AG04449 (cell line): ENCODE measurements at regions not wholly inside any gene's neighbourhood (a gene's known extent, or its start where the extent isn't known, plus 50 kb on each side); places are given as distances from the start of the nearest gene placed in this dataset.

Experiments used
- CTCF ChIA-PET: fragments of 350-600 bp; formaldehyde crosslinking; extraction: SDS; loops from one replicate; lab custom pipeline; 2021; ENCODE audit warnings: antibody characterized with exemption; lab: Yijun Ruan, JAX
- POLR2A ChIA-PET: fragments of 400-600, 350-600 bp; formaldehyde crosslinking; extraction: SDS; loops from one replicate; lab custom pipeline; 2020; ENCODE audit warnings: antibody characterized with exemption, inconsistent platforms; lab: Yijun Ruan, JAX
- DNase-seq: peaks from one replicate; pipeline ENCODE4 v3.0.0-alpha.2; 2010; ENCODE audit warnings: low read depth, low spot score
- H3K4me3 ChIP-seq: 2 replicates; pipeline ENCODE4 v1.5.1; 2011; ENCODE audit warnings: low read depth, mild to moderate bottlenecking, control low read depth, low read length
- TF ChIP-seq, protein P1 (sequence below): IDR thresholded peaks from one replicate; pipeline ENCODE4 v1.5.1; 2011; ENCODE audit warnings: mild to moderate bottlenecking, moderate library complexity, low read length, control low read depth, inconsistent platforms; ENCODE audit not compliant: insufficient read depth; ENCODE audit errors: missing control alignments

GRCh38 chrX:36683507-36683906 is 324.7 kb upstream of the FAM47C start:
- DNase-seq: no peak
- CTCF ChIA-PET: no interaction called here
- TF ChIP-seq, protein P1, sequence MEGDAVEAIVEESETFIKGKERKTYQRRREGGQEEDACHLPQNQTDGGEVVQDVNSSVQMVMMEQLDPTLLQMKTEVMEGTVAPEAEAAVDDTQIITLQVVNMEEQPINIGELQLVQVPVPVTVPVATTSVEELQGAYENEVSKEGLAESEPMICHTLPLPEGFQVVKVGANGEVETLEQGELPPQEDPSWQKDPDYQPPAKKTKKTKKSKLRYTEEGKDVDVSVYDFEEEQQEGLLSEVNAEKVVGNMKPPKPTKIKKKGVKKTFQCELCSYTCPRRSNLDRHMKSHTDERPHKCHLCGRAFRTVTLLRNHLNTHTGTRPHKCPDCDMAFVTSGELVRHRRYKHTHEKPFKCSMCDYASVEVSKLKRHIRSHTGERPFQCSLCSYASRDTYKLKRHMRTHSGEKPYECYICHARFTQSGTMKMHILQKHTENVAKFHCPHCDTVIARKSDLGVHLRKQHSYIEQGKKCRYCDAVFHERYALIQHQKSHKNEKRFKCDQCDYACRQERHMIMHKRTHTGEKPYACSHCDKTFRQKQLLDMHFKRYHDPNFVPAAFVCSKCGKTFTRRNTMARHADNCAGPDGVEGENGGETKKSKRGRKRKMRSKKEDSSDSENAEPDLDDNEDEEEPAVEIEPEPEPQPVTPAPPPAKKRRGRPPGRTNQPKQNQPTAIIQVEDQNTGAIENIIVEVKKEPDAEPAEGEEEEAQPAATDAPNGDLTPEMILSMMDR: no peak
- POLR2A ChIA-PET: no interaction called here
- no peak overlapping the region for H3K4me3 ChIP-seq

DNA sequence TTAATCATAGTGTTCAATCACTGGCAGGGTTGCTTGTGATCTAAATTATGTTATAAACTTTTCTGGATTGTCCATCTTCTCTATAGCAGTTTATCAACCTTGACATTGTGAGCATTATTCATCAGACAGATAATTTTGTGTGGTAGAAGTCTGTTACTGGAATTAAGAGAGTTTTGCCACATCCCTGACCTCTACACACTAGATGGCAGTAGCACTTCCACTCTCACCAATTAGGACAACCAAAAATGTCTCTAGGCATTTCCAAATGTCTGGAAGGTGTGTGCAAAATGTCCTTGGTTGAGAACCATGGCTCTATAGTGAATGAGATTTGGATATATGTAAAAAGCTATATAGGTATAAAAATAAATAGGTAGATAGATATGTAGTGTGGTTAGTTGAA is 324.1 kb upstream of the FAM47C start:
- CTCF ChIA-PET: no interaction called here
- no peak for DNase-seq
- TF ChIP-seq, protein P1: no peak
- POLR2A ChIA-PET: no interaction called here
- no peak overlapping the region for H3K4me3 ChIP-seq

- ChIA-PET CTCF (no interaction called here), POLR2A (no interaction called here)
- H3K4me3 ChIP-seq: no peak overlapping the region
- TF ChIP-seq, protein P1: no peak
- no peak for DNase-seq
Observed at GRCh38 chrX:36721990-36722389, 286.2 kb upstream of the FAM47C start.

GRCh38 chrX:36753602-36754001 is 254.6 kb upstream of the FAM47C start:
- DNase-seq: no peak
- ChIA-PET CTCF (no interaction called here), POLR2A (no interaction called here)
- H3K4me3 ChIP-seq: no peak overlapping the region
- TF ChIP-seq, protein P1: no peak

DNA sequence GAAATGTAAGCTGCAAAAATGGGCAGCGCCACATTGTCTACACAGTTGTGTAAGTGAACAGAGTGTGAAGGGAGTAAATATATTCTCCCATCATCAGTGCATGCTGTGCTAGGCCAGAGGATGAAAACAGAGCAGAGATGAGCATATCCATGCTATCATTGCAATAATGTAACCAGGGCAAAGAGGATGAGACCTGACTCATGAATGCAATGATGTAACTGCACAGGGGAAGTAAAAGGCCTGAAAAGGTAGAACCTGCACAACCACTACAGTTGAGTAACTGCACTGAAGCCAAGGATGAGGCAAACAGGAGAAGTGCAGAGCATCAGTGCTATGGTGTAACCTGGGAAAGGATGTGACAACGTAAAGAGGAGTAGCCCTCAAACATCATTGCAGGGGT is 220.4 kb upstream of the FAM47C start:
- no peak for DNase-seq
- POLR2A ChIA-PET: no interaction called here
- no peak overlapping the region for H3K4me3 ChIP-seq
- TF ChIP-seq, protein P1: no peak
- CTCF ChIA-PET: no interaction called here

- ChIA-PET POLR2A (no interaction called here), CTCF (no interaction called here)
- DNase-seq: no peak
- H3K4me3 ChIP-seq: no peak overlapping the region
- TF ChIP-seq, protein P1: no peak
Observed at GRCh38 chrX:36803151-36803550, 205.0 kb upstream of the FAM47C start.
